ENCODE measurements at regions not wholly inside any gene's neighbourhood (a gene's known extent, or its start where the extent isn't known, plus 50 kb on each side); places are given as distances from the start of the nearest gene placed in this dataset.

- intact Hi-C loops (cut with micrococcal nuclease) = no loop called here
- dilution Hi-C loops (cut with MboI; ENCODE audit: extremely low pct_ligation_motif_present, low sequenced_read_pairs) = no loop called here
- no peak for TF ChIP-seq FOS (IDR thresholded peaks at IDR 0.05; ENCODE audit: borderline replicate concordance, insufficient read depth, low read length)
- no peak for TF ChIP-seq GATA2 (IDR thresholded peaks at IDR 0.05; ENCODE audit: insufficient read depth, insufficient read length, low read depth, low read length)
- no peak for TF ChIP-seq MYC (IDR thresholded peaks at IDR 0.05; ENCODE audit: low read depth, low read length)
- no peak for TF ChIP-seq MAX (IDR thresholded peaks at IDR 0.05; ENCODE audit: insufficient read depth, insufficient read length)
- TF ChIP-seq POLR2A (IDR thresholded peaks at IDR 0.05; ENCODE audit: low read depth, low read length) = no peak
- no peak for TF ChIP-seq CTCF (IDR thresholded peaks at IDR 0.05; ENCODE audit: extremely low read depth in 1 of 2, insufficient read depth in 1 of 2, low read depth in 1 of 2, low read length in 2 of 2)
- no peak for TF ChIP-seq POLR2AphosphoS5 (IDR thresholded peaks at IDR 0.05; ENCODE audit: insufficient read depth, low read depth, low read length)
- no peak for TF ChIP-seq EZH2 (IDR thresholded peaks at IDR 0.05; ENCODE audit: borderline replicate concordance, low read depth, low read length, severe bottlenecking)
- TF ChIP-seq JUN (IDR thresholded peaks at IDR 0.05; ENCODE audit: borderline replicate concordance, insufficient read depth, insufficient read length, low read depth) = no peak
- Histone ChIP-seq H2AFZ (ENCODE audit: low read depth, low read length) (no peak overlapping the region), H4K20me1 (replicated peaks; ENCODE audit: control insufficient read depth, extremely low read depth, insufficient read depth, low read length) (no peaks in the 10 kb centered on the region), H3K9me1 (replicated peaks; ENCODE audit: control insufficient read depth, extremely low read depth, insufficient read depth, low read length) (no peaks in the 10 kb centered on the region), H3K9me3 (replicated peaks; ENCODE audit: control insufficient read depth, insufficient read depth, low read length) (no peaks in the 10 kb centered on the region), H3K4me2 (ENCODE audit: insufficient read depth, low read length) (no peak overlapping the region), H3K9ac (replicated peaks; ENCODE audit: extremely low read depth, insufficient read depth, low read length) (no peak overlapping the region), H3K27me3 (ENCODE audit: control insufficient read depth in 2 of 2, insufficient read depth in 2 of 2, low read length in 2 of 2) (no peaks in the 10 kb centered on the region), H3K4me3 (replicated peaks in 1 of 3; ENCODE audit: insufficient read depth in 1 of 3, low read depth in 1 of 3, low read length in 3 of 3) (no peak overlapping the region), H3K27ac (ENCODE audit: insufficient read depth, low read depth, low read length) (no peak overlapping the region), H3K4me1 (ENCODE audit: control insufficient read depth, extremely low read depth, insufficient read depth, low read length) (peaks cover 20% of the 10 kb centered on the region), H3K79me2 (ENCODE audit: control insufficient read depth, insufficient read depth, low read length) (no peaks in the 10 kb centered on the region), H3K36me3 (ENCODE audit: control insufficient read depth in 2 of 2, extremely low read depth in 1 of 2, insufficient read depth in 2 of 2, low read length in 2 of 2) (no peaks in the 10 kb centered on the region)
- no TSS peak for BruUV-seq (replicated peaks)
- ChIA-PET CTCF (interaction anchor here (1.1 kb wide), 2 partner anchors 25 to 195 kb away, joined by 3 read pairs; no protein-coding TSS in a partner anchor), POLR2A (no interaction called here)
- FAIRE-seq (no peak), DNase-seq (ENCODE audit: low read depth, low spot score) (no peak)
Observed at GRCh38 chrX:69022430-69022829, 142.8 kb downstream of the PJA1 start.

Measured in endothelial cell of umbilical vein (primary cell).